ENCODE measurements at regions not wholly inside any gene's neighbourhood (a gene's known extent, or its start where the extent isn't known, plus 50 kb on each side); places are given as distances from the start of the nearest gene placed in this dataset.
"Not testable (repeated sequence)": the region's sequence is repeated elsewhere in the genome, so short reads cannot be mapped to it uniquely, and the experiment has no call there.

DNA sequence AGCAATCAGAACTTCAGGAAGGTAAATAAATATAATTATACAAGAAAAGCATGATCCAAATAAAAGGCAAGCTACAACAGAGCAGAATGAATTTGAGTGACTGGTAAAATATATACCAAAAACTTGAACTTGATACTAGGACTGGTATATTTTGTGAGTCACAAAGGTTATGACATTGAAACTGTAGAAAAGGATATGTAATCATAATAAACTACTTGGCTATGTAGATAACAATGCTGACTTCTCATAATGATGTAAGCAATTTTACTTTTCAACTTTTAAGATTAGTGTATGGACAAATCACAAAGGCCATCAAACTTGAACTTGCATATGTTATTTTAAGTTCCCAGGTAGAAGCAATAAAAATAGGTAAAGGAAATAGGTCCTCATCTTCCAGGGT lies 384.5 kb upstream of the NECTIN3 start:
- no peak for DNase-seq (ENCODE audit: low spot score)

DNA sequence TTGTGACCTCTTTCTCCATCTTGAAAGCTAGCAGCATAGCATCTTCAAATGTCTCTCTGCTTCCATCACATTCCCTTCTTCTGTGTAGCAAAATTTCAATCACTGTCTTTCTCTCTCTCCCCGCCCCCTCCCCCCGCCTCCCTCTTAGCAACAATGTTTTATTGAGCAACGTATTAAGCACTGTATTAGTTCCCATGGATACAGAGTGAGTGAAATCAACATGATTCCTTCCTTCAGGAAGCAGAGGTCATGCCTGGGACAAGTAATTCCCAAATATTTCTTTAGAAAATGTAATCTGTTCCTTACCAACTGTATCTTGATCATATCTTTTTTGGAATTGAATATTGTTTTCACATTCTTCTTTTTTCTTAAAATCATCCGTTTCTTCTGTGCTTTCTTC lies 373.7 kb upstream of the NECTIN3 start:
- DNase-seq (ENCODE audit: low spot score): no peak

DNA sequence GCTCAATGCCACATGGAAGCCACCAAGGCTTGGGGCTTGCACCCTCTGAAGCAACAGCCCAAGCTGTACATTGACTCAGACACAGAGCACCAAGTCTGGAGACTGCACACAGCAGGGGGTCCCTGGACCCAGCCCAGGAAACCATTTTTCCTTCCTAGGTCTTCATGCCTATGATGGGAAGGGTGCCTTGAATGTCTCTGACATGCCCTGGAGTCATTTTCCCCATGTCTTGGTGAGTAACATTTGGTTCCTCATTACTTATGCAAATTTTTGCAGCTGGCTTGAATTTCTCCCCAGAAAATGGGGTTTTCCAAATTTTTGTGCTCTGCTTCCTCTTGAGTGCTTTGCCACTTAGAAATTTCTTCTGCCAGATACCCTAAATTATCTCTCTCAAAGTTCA lies 367.3 kb upstream of the NECTIN3 start:
- DNase-seq (ENCODE audit: low spot score): not testable (repeated sequence)

DNA sequence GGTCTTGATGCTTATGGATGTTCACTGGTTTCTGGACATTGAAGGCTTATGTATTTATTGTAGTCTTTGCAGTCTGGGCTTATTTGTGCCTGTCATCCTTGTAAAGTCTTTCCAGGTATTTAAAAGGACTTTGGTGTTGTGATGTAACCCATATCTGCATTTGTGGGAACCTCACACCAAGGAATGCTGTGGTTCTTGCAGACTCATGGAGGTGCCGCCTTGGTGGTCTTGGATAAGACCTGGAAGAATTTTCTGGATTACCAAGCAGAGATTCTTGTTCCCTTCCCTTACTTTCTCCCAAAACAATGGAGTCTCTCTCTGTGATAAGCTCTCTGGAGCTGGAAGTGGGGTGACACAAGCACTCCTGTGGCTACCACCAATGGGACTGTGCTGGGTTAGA lies 363.5 kb upstream of the NECTIN3 start:
- DNase-seq (ENCODE audit: low spot score): no peak

DNA sequence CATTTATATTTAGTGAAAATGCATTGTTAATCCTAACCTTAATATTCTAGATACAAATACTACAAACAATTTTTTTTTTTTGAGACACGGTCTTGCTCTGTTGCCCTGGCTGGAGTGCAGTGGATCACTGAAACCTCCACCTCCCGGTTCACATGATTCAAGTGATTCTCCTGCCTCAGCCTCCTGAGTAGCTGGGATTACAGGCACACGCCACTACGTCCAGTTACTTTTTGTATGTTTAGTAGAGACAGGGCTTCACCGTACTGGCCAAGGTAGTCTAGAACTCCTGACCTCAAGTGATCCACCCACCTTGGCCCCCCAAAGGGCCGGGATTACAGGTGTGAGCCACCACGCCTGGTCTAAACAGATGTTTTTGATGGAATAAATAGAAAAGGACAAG lies 361.5 kb upstream of the NECTIN3 start:
- no peak for DNase-seq (ENCODE audit: low spot score)

DNA sequence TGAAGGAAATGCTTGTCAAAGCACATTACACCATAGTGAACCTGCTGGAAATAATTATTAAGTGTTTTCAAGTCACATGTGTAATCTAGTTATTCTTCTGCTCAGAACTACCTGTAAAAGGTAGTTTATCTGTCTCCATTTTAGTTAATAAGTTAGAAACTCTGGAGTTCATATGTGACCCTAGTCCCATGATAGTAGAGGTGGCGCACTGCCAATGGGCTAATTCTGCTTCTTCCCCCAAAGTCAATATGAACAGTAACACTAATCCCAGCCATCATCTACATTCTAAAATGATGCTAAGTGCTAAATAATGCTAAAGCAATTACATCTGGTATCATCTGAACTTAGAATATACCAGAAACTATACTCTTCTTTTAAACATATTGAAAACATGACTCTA lies 361.0 kb upstream of the NECTIN3 start:
- DNase-seq (ENCODE audit: low spot score): no peak

DNA sequence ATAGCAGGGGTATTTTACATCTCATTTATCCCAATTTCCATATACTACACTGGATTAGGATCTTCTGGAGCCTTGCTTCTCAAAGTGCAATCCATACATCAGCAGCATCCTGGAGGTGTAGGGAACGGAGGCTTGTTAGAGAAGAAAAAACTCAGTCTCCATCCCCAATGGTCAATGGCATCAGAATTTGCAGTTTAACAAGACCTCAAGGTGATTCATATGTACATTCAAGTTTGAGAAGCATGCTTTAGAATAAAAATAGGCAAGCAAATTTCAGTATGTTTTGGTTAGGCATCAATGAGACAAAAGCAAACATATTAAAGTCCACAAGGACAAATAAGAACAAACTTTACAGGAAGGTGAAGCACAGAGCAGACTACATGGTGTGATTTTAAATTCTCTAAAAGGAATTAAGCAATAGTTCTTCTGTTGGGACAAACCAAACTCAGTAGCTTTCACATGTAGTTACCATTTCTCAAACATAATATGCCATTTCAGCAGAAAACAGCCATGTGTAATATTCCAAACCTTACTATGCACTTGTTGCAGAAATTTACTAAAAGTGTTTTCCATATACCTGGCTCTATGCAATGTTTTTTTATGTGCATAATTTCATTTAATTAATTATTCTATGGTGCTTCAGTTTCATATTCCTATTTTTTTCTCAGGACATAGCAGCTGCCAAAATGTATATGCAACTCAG lies 360.3 kb upstream of the NECTIN3 start:
- DNase-seq (ENCODE audit: low spot score): no peak

DNA sequence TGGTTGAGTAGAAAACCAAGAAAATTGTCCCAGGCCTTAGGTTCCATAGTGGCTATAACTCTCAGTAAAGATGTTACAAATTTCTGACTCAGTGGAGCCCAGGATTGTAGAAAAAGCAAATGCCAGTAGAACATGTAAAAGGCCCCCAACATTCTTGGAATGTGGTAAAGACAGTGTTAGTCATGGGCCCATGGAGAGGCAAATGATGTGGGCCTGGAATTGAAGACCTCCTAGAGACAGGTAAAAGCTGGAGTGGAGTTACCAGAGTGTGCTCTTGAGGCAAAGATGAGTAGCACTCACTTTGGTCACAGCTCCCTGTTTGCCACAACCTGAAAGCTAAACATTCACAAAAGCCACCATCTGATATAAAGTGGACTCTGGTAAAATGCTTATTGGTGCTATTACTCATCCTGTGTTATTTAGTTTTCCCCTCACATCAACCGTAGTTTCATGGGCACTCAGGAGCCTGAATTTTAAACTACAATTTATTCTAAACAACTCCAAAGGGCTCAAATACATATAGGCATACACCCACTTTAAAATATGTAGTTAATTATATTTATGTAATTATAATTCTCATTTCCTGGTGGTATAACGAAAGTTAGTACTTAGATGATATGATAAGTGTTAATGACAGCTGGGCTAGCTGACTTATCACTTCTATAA lies 359.6 kb upstream of the NECTIN3 start:
- DNase-seq (ENCODE audit: low spot score): no peak

DNA sequence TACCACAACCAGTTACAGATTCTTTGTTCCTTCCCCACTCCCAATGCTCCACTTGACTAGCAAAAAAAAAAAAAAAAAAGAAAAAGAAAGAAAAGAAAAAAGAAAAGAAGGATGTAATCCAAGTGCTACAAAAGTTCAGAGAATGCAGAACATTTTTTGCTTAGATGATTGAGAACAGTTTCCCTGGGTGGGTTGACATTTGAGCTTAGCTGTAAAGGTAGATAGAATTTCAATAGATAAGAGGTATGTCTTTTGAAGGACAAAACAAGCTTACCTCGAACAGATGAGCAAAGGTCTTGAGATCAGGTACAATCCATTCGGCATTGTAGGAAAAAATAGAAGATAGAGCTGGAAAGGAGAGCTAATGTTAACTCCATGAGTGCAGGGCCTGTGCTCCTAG lies 344.6 kb upstream of the NECTIN3 start:
- no peak for DNase-seq (ENCODE audit: low spot score)

DNA sequence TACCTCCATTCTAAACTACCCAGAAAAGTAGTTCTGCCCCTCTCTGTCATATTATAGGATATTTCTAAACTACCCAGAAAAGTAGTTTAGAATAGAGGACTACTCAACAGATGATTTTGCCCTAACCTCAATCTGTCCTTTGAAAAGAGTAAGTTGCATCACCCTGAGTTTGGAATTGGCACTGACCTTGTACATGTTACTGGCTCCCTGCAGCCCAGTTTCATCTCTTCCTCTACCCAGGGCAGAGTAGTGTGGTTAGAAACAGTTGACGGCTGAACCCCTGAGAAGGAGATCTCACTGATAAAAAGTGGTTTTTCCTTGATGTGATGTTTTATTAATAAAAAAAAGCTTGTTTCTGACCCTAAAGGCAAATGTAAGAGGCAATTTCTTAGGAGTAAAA lies 340.5 kb upstream of the NECTIN3 start:
- DNase-seq (ENCODE audit: low spot score): no peak

DNA sequence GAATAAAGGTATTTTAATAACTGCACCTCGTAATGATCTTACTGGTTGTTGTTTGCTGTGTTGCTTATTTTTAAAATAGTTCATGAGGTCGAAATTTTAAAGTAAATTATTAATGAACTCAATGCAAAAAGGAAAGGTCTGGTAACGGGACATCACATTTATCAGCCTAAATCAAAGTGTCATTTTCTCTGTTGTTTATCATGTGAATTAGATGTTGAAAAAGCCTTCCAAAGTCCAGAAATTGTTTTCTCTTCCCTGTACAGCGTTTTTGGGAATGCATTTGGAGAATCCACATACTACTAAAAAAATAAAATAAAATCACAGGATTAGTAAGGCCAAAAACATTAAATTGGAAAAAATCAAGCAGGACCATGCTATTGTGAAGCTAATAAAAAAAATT lies 339.2 kb upstream of the NECTIN3 start:
- DNase-seq (ENCODE audit: low spot score): no peak

DNA sequence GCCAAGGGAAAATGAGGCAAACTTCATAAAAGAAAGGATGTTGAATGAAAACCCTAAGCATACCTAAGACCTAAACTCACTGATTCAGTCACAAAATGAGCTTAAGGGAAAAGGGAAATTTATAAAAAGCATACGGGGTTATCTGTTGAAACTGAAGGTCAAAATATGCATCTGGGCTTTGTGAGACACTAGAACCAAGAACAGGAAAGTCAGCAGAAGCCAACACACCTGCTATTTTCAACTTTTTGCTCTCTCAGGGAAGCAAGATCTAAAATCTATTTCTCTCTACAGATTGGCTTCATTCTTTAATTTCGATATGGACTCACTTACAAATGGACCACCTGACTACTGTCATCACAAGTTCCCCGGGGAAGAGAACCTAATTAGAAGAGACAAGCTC lies 338.6 kb upstream of the NECTIN3 start:
- no peak for DNase-seq (ENCODE audit: low spot score)

DNA sequence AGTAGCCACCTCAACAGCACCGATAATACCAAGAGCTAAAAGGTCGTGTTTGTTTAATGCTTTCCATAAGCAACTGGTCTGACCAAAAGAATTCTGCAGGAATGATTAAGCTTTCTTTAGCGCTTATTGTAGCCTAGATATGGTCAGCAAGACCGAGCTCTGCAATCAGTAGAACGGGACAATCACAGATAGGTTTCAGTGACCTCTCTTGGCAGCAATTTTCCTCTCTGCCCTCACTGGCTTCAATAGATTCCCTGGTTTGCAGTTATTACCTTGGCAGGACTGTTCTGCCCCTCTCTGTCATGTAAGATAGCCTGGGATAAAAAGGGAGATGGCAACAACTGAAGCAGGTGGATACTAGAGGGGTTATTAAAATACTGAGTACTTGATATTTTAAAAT lies 337.1 kb upstream of the NECTIN3 start:
- DNase-seq (ENCODE audit: low spot score): no peak

DNA sequence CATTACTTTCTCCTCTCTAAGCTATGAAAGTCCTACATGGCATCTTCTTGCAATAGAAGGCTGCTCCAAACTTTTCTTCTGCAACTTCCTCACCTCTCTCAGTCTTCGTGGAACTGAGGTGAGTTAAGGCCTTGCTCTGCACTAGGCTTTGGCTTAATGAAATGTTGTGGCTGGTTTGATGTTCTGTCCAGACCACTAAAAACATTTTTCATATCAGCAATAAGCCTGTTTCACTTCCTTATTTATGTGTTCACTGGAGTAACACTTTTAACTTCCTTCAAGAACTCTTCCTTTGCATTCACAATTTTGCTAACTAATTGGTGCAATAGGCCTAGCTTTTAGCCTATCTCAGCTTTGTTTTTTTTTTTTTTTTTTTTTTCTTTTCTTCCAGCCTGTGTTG lies 335.3 kb upstream of the NECTIN3 start:
- no peak for DNase-seq (ENCODE audit: low spot score)

DNA sequence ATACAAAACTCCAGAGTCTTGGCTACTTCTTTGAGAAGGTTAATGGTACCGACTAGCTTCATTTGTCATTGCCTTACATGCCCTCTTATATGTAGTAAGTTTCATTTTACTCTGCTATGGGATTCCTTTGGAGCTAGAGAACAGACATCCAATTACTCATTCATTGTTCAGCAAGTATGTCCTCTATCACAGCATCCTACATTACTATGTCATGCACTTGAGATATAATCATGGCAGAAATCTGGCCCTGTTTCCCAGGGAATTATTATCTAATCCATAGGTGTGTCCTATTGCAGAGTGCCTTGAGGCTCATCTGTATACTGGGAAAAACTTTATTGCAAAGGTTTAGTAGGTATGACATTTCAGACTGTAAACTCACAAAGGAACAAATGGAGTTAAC lies 333.1 kb upstream of the NECTIN3 start:
- DNase-seq (ENCODE audit: low spot score): no peak

DNA sequence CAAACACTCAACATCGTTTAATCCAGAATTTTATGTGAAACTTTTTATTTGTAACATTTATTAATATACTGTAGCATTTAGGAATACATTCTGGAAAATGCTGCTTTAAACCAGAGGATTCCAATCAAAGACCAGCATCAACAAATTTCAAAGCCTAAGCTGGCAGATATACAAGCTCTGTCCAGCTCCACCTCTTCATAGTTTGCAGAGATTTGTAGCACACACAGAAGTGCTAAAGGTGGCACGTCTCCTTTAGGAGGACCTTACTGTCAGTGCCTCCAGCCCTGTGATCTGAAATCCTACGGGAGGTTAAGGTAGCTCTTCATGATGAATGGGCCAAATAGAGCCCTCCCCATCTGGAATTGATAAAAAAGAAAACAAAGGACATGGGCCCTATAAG lies 329.7 kb upstream of the NECTIN3 start:
- DNase-seq (ENCODE audit: low spot score): no peak

DNA sequence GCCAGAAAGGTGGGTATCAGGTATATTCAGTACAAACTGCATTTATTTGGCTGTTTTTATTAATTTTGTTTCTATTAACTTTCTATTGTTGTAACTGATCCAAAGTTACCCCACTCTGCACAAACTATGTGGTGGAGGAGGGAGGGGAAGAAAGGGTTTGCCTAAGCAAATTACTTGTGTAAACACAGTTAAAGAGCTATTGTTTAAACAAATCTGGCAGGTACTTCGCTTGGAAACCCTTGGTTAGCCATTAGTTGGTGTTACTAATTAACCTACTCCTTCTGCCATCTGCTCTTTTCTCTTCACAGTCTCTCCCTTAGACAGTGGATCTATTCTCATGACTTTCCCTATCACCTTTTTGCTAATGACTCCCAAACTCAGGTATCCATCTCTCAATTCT lies 328.4 kb upstream of the NECTIN3 start:
- no peak for DNase-seq (ENCODE audit: low spot score)

DNA sequence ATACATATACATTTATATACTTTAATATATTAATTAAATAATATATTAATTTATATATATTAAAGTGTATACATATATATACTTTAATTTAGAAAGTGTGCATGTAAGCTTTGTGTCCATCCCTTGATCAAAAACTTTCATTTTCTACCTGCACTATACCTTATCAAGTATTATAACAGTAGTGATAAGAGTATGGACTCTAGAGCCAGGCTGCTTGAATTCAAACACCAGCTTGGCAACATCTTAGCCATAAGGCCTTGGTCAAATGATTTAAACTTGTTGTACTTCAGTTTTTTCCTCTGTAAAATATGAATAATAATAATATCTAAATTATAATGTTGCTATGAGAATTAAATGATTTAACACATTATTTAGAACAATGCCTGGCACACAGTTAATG lies 327.6 kb upstream of the NECTIN3 start:
- DNase-seq (ENCODE audit: low spot score): no peak

DNA sequence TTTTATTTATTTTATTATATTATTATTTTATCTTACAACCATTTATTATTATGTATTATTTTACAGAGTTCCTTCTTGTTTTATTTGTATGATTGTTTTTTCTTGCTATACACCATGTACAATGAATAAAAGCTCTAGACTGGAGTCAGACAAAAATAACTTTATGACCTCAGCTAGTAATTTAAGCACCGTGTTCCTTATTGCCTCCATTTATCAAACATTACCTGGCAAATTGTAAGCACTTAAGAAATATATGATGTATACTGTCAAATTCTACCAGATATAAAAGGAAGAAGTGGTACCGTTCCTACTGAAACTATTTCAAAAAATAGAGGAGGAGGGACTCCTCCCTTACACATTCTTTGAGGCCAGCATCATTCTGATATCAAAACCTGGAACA lies 326.9 kb upstream of the NECTIN3 start:
- no peak for DNase-seq (ENCODE audit: low spot score)

DNA sequence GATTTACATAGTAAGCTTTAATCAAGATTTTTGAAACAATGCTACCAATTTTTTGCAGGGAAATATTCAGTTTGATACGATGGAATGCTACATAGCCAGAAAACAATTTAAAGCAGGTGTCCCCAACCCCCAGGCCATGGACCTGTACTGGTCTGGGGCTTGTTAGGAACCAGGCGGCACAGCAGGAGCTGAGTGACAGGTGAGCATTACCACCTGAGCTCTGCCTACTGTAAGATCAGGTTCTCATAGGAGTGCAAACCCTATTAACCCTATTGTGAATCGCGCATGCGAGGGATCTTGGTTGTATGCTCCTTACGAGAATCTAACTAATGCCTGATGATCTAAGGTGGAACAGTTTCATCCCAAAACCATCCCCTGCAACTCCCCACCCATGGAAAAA lies 322.6 kb upstream of the NECTIN3 start:
- DNase-seq (ENCODE audit: low spot score): no peak

DNA sequence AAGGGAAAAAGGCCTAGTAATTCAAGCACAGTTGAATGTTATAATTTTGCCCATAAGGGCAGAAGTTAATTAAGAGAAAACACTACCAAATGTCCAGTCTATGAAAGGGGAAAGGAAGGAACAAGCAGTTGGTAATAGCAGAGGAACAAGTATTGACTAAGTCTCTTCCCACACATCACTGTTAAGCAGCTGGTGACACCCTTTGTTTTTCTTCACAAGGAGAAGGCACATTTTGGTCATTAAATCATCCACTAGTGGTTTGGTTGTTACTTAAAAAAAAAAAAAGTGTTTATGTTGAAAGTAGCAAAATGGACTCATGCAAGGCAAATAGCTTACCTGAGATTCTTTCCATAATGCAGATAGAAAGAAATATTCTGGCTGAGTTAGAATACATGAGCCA lies 321.4 kb upstream of the NECTIN3 start:
- no peak for DNase-seq (ENCODE audit: low spot score)

DNA sequence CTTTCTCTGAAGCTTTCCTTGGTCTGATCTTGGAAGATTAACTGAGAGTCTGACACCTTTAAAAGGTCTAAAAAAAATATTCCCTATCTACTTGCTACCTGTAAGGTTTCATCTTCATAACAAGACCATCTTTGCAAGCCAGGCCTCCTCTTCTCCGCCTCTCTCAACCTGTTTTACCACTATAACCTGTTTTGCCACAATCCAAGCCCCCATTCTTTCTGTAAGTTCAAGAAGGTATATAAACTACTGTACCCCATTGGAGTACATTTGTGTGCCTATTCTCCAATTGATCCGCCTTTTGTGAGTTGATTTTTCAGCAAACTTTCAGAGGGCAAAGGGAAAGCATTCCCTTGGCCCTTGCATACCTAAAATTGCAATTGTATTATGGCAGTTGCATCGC lies 319.3 kb upstream of the NECTIN3 start:
- DNase-seq (ENCODE audit: low spot score): no peak

DNA sequence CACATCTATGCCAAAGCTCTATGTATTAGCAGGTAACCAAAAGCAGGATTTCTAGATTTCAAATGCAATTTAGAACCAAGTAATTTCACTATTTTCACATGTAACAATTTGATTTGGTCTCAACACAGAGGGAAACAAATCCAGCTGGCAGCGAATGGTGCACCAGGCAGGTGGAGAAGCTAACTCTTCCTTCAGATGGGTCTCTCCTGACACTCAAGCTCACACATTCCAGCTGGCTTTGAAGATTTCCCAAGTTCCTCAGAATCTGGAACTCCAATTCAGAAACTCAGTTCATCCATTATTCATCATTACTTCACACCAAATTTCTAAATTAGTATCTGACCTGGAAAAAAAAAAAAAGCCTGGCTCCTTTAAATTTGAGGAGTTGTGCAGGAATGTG lies 318.1 kb upstream of the NECTIN3 start:
- no peak for DNase-seq (ENCODE audit: low spot score)

DNA sequence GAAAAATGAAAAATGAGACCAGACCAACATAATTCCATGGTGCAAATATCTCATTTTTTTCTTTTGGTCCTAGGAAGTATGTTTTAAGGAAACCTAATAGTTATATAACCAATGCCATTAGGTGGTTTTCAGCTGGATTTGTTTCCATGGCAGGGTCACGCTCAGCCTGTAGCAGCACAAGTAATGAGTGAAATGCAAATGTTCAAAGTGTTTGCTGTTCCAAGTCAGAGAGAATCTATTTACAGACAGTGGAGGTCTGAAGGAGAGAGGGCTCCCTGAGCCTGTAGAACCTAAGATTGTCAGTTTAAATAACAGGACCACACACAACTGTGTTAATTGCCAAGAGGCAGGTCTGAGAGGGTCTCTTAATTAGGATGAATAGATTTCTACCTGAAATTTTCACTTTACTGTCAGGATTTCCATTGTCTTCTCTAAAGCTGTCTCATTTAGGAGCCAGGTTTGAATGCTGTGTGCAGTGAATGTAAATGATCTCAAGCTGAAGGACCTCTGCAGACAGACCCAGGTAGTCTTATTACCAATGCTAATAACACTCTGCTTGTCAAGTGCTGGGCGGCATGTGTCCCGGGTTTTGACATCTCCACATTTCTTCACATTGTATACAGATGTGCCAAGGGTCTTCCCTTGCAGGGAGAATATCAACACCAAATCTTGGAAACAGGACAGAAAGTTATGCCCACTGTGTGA lies 317.3 kb upstream of the NECTIN3 start:
- DNase-seq (ENCODE audit: low spot score): no peak
